Lower lobe of right lung (tissue), 2 donors: ENCODE measurements at regions not wholly inside any gene's neighbourhood (a gene's known extent, or its start where the extent isn't known, plus 50 kb on each side); places are given as distances from the start of the nearest gene placed in this dataset.
"Not testable (repeated sequence)": the region's sequence is repeated elsewhere in the genome, so short reads cannot be mapped to it uniquely, and the experiment has no call there.

Experiments
- ATAC-seq, 2 donors: fragments of 200-7000 bp; cut with Tn5 transposase; one replicate each; pipeline ENCODE4 v1.9.1; 2020 to 2022; ENCODE audit warnings: mild to moderate bottlenecking in 2 of 2, moderate library complexity in 2 of 2
- DNase-seq: peaks from one replicate; pipeline ENCODE4 v3.0.0-alpha.2; 2020
- H3K27ac ChIP-seq: fragments of 200-600 bp; one replicate; pipeline ENCODE4 v1.8.0; 2022
- H3K27me3 ChIP-seq: fragments of 200-600 bp; one replicate; pipeline ENCODE4 v1.8.0; 2022; ENCODE audit warnings: low read depth
- H3K36me3 ChIP-seq: fragments of 200-600 bp; one replicate; pipeline ENCODE4 v1.8.0; 2022; ENCODE audit warnings: mild to moderate bottlenecking
- H3K4me1 ChIP-seq: fragments of 200-600 bp; one replicate; pipeline ENCODE4 v1.8.0; 2022
- H3K4me3 ChIP-seq: fragments of 200-600 bp; one replicate; pipeline ENCODE4 v1.8.0; 2022; ENCODE audit warnings: mild to moderate bottlenecking
- H3K9me3 ChIP-seq: fragments of 200-600 bp; one replicate; pipeline ENCODE4 v1.8.0; 2022
- CTCF ChIP-seq: fragments of 200-600 bp; IDR thresholded peaks from one replicate; pipeline ENCODE4 v1.8.0; 2022; ENCODE audit warnings: antibody characterized with exemption, mild to moderate bottlenecking
- intact Hi-C: fragments of 100-400 bp; cut with DNase I; formaldehyde crosslinking; loops from one replicate; pipeline ENCODE4 v1.11.0; 2022
- donor health status: DM: no; HTN: yes; CAD: no; lungs with severe emphysema.

DNA sequence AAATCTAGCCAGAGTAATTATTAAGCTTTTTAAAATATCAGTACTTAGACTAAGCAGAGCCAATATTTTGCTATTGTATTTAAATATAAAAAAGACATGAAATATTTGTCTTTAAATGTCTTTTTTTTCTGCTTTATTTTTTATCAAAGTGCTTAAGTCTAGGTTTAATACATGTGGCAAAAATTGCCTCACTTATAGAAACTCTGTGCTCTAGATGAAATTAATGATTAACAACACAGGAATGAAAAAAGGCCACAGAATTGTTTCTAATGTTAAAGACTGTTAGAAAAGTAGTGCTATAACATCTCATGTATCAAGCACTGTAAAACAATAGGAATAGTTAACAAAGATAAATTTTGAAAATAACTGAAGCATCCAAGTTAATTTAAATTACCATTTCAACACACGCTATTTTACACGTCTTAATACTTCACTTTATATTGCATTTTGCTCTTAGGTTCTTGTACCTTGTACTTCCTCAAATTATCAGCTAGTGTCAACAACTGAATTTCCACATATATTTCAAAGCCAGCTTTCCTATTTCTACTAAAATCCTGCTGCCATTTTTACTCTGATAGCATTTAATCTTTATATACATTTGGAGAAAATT lies 1515.1 kb downstream of the HACE1 start:
- intact Hi-C loops, result no loop called here
- Histone ChIP-seq H3K36me3 (no peaks in the 10 kb centered on the region), H3K4me1 (no peaks in the 10 kb centered on the region)

DNA sequence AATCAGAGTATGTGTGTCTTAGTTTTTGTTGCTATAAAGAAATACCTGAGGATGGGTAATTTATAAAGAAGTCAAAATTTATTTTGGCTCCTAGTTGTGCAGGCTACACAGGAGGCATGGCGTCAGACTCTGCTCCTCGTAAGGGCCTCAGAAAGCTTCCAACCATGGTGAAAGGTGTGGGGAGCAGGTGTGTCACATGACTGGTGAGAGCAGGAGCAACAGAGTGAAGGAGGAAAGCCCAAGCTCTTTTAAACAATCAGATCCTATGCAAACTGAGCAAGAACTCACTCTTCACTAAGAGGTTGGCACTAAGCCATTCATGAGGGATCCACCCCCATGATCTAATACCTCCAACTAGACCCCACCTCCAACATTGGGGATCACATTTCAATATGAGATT lies 1524.3 kb downstream of the HACE1 start:
- ATAC-seq, result no peak
- H3K4me1 ChIP-seq, result no peaks in the 10 kb centered on the region
- no peak overlapping the region for H3K27ac ChIP-seq
- intact Hi-C loops, result no loop called here
- DNase-seq, result no peak
- H3K4me3 ChIP-seq, result no peak overlapping the region
- no peaks in the 10 kb centered on the region for H3K9me3 ChIP-seq
- no peak for TF ChIP-seq CTCF
- no peaks in the 10 kb centered on the region for H3K36me3 ChIP-seq
- H3K27me3 ChIP-seq, result no peaks in the 10 kb centered on the region

More for the DNA sequence above, 1515.1 kb downstream of the HACE1 start:
- Histone ChIP-seq H3K27ac (no peak overlapping the region), H3K9me3 (no peaks in the 10 kb centered on the region), H3K27me3 (no peaks in the 10 kb centered on the region), H3K4me3 (no peak overlapping the region)
- no peak for DNase-seq
- ATAC-seq, result no peak
- TF ChIP-seq CTCF, result no peak

GRCh38 chr6:103326760-103327757 lies 1532.7 kb downstream of the HACE1 start:
- no peaks in the 10 kb centered on the region for H3K4me1 ChIP-seq
- ATAC-seq (peak; percentile 65 to 71), DNase-seq (no peak)
- H3K27me3 ChIP-seq, result no peaks in the 10 kb centered on the region
- intact Hi-C loops, result no loop called here
- no peak overlapping the region for H3K27ac ChIP-seq
- TF ChIP-seq CTCF, result no peak
- no peaks in the 10 kb centered on the region for H3K36me3 ChIP-seq
- H3K4me3 ChIP-seq, result no peak overlapping the region
- no peaks in the 10 kb centered on the region for H3K9me3 ChIP-seq

DNA sequence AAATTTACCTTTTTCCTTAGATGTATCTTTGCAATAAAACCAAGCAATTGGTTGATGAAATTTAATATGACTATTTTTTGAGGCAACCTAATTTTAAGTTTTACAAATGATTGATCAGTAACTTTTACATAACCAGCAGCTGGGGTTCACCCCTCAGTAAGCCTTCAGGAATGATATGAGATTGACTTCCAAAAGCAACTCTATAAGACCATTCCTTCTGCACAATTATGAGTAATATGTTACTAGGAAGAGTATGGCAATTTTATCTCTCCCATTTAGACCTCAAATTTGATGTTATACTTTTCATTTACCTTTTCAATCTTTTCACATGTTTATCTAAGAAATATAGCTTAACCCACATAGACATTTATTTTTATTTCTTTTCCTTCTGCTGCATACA lies 1546.3 kb downstream of the HACE1 start:
- no peak for ATAC-seq
- TF ChIP-seq CTCF, result no peak
- Histone ChIP-seq H3K36me3 (no peaks in the 10 kb centered on the region), H3K27ac (no peak overlapping the region), H3K4me3 (no peak overlapping the region), H3K9me3 (no peaks in the 10 kb centered on the region), H3K4me1 (no peaks in the 10 kb centered on the region), H3K27me3 (no peaks in the 10 kb centered on the region)
- no peak for DNase-seq
- intact Hi-C loops, result no loop called here

DNA sequence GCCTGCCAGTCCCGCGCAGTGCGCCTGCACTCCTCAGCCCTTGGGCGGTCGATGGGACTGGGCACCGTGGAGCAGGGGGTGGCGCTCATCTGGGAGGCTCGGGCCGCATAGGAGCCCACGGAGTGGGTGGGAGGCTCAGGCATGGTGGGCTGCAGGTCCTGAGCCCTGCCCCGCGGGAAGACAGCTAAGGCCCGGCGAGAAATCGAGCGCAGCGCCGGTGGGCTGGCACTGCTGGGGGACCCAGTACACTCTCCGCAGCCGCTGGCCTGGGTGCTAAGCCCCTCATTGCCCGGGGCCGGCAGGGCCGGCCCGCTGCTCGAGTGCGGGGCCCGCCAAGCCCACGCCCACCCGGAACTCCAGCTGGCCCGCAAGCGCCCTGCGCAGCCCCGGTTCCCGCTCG lies 1565.3 kb downstream of the HACE1 start:
- ATAC-seq, DNase-seq, intact Hi-C loops, H3K27me3 ChIP-seq, H3K27ac ChIP-seq, H3K9me3 ChIP-seq, H3K36me3 ChIP-seq, H3K4me3 ChIP-seq, H3K4me1 ChIP-seq: not testable (repeated sequence)

DNA sequence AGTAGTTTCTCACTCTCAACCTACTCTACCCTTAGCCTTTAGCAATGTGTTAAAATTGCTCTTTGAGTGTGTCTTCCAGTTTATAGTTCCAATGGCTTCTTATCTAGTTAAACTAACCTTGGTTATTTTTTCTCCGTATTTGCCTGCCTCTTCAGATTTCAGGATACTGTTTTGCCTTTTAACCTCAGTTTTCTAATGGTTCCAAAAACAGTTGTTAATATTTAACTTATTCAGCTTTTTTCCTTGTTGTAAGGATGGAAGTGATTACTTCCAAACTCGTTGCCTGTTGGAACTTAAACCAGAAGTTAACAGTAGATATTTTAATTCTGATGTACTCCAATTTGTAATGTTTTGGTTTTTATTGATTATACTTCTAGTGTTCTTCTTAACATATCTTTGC lies 1574.9 kb downstream of the HACE1 start:
- Histone ChIP-seq H3K36me3 (no peaks in the 10 kb centered on the region), H3K9me3 (no peaks in the 10 kb centered on the region), H3K4me1 (no peaks in the 10 kb centered on the region), H3K27ac (no peak overlapping the region), H3K4me3 (no peak overlapping the region), H3K27me3 (no peaks in the 10 kb centered on the region)
- ATAC-seq (no peak), DNase-seq (no peak)
- intact Hi-C loops, result no loop called here
- TF ChIP-seq CTCF, result no peak
